Stimulated activated CD8-positive, alpha-beta memory T cell treated with anti-CD3 and anti-CD28 coated beads, Interleukin-4, amount 100 ng/mL, for 24 hours (primary cell): ENCODE measurements at regions not wholly inside any gene's neighbourhood (a gene's known extent, or its start where the extent isn't known, plus 50 kb on each side); places are given as distances from the start of the nearest gene placed in this dataset.
"Not testable (repeated sequence)": the region's sequence is repeated elsewhere in the genome, so short reads cannot be mapped to it uniquely, and the experiment has no call there.

Experiments
- DNase-seq: peaks from one replicate; pipeline ENCODE4 v3.0.0-alpha.2; 2020; ENCODE audit warnings: low read depth

- DNase-seq = no peak
These were observed 167.1 kb downstream of the EFNB1 start for GRCh38 chrX:68995780-68996551.

GRCh38 chrX:68995386-68995779, 166.6 kb downstream of the EFNB1 start:
- DNase-seq = no peak

GRCh38 chrX:68994891-68995255, 166.1 kb downstream of the EFNB1 start:
- no peak for DNase-seq

- no peak for DNase-seq
These were observed 165.5 kb downstream of the EFNB1 start for GRCh38 chrX:68994135-68994890.

GRCh38 chrX:68992821-68993397, 164.1 kb downstream of the EFNB1 start:
- DNase-seq = no peak

- no peak for DNase-seq
These were observed 163.0 kb downstream of the EFNB1 start for GRCh38 chrX:68991691-68992345.

GRCh38 chrX:68990948-68991347, 162.1 kb downstream of the EFNB1 start:
- no peak for DNase-seq

GRCh38 chrX:68989865-68990606, 161.2 kb downstream of the EFNB1 start:
- no peak for DNase-seq

GRCh38 chrX:68989456-68989855, 160.6 kb downstream of the EFNB1 start:
- no peak for DNase-seq

- DNase-seq = no peak
These were observed 160.0 kb downstream of the EFNB1 start for GRCh38 chrX:68988865-68989264.

GRCh38 chrX:68985135-68985755, 156.4 kb downstream of the EFNB1 start:
- no peak for DNase-seq

- DNase-seq = no peak
These were observed 154.4 kb downstream of the EFNB1 start for GRCh38 chrX:68983004-68983857.

GRCh38 chrX:68982476-68982875, 153.7 kb downstream of the EFNB1 start:
- no peak for DNase-seq

- DNase-seq = no peak
These were observed 152.2 kb downstream of the EFNB1 start for GRCh38 chrX:68980906-68981616.

- no peak for DNase-seq
These were observed 149.8 kb downstream of the EFNB1 start for GRCh38 chrX:68978655-68979054.

- no peak for DNase-seq
These were observed 149.4 kb downstream of the EFNB1 start for GRCh38 chrX:68978255-68978654.

GRCh38 chrX:68953331-68953730, 124.5 kb downstream of the EFNB1 start:
- no peak for DNase-seq

GRCh38 chrX:68951942-68952619, 123.3 kb downstream of the EFNB1 start:
- not testable (repeated sequence) for DNase-seq

GRCh38 chrX:68950937-68951336, 122.1 kb downstream of the EFNB1 start:
- no peak for DNase-seq
